Naive thymus-derived CD4-positive, alpha-beta T cell (primary cell): ENCODE measurements at regions not wholly inside any gene's neighbourhood (a gene's known extent, or its start where the extent isn't known, plus 50 kb on each side); places are given as distances from the start of the nearest gene placed in this dataset.

ENCODE experiments used
- ATAC-seq: fragments of 150-1000 bp; cut with Tn5 transposase; 2 replicates; pipeline ENCODE4 v1.10.0; 2021; ENCODE audit warnings: mild to moderate bottlenecking, moderate library complexity
- CTCF ChIA-PET: fragments of 350-600 bp; sonication (Branson Sonifier 250); formaldehyde crosslinking; loops from one replicate; lab custom pipeline; 2021; ENCODE audit warnings: antibody characterized with exemption; lab: Charles Lee
- POLR2A ChIA-PET: fragments of 350-600 bp; sonication (Branson Sonifier 250); formaldehyde crosslinking; loops from one replicate; lab custom pipeline; 2021; ENCODE audit warnings: antibody characterized with exemption, inconsistent platforms; lab: Charles Lee
- DNase-seq, 9 donors: peaks; one replicate each; pipeline versions ENCODE4 v3.0.0 to v3.0.0-alpha.2; 2020 to 2022; ENCODE audit warnings: mixed read lengths in 1 of 9
- H3K27ac ChIP-seq: one replicate; pipeline ENCODE4 v1.7.0; 2013; ENCODE audit warnings: mild to moderate bottlenecking, low read depth, low read length, moderate library complexity
- H3K27me3 ChIP-seq, 2 donors: one replicate each; pipeline ENCODE4 v1.7.0; 2013; ENCODE audit warnings: low read length in 2 of 2, mild to moderate bottlenecking in 2 of 2, moderate library complexity in 2 of 2; ENCODE audit not compliant: control insufficient read depth in 2 of 2, insufficient read depth in 2 of 2
- H3K36me3 ChIP-seq, 3 experiments: 1 replicate in 2 of 3; 2 replicates in 1 of 3; pipeline ENCODE4 v1.7.0; 2013; ENCODE audit warnings: low read length in 3 of 3, mild to moderate bottlenecking in 3 of 3, moderate library complexity in 1 of 3; ENCODE audit not compliant: insufficient read depth in 3 of 3, control insufficient read depth in 2 of 3
- H3K4me1 ChIP-seq, 2 donors: one replicate each; pipeline ENCODE4 v1.7.0; 2013; ENCODE audit warnings: low read length in 2 of 2, mild to moderate bottlenecking in 2 of 2, moderate library complexity in 1 of 2; ENCODE audit not compliant: control insufficient read depth in 2 of 2, insufficient read depth in 2 of 2
- H3K4me3 ChIP-seq: 2 replicates; pipeline ENCODE4 v1.7.0; 2013; ENCODE audit warnings: mild to moderate bottlenecking, low read length
- H3K9me3 ChIP-seq, 3 experiments: 1 replicate in 2 of 3; 2 replicates in 1 of 3; pipeline ENCODE4 v1.7.0; 2013; ENCODE audit warnings: low read length in 3 of 3; ENCODE audit not compliant: control insufficient read depth in 2 of 3
- H3K27ac Mint-ChIP-seq, 9 donors: one replicate each; pipeline ENCODE4 v1.8.0; 2020 to 2022; ENCODE audit warnings: mixed read lengths in 9 of 9, mild to moderate bottlenecking in 8 of 9, moderate library complexity in 5 of 9, inconsistent platforms in 2 of 9
- H3K27me3 Mint-ChIP-seq, 5 donors: one replicate each; pipeline ENCODE4 v1.8.0; 2021 to 2022; ENCODE audit warnings: mixed read lengths in 5 of 5, mild to moderate bottlenecking in 1 of 5
- H3K36me3 Mint-ChIP-seq, 5 donors: one replicate each; pipeline ENCODE4 v1.8.0; 2020 to 2022; ENCODE audit warnings: mixed read lengths in 5 of 5, mild to moderate bottlenecking in 3 of 5, inconsistent platforms in 1 of 5
- H3K4me1 Mint-ChIP-seq, 7 donors: one replicate each; pipeline ENCODE4 v1.8.0; 2020 to 2022; ENCODE audit warnings: mixed read lengths in 7 of 7, mild to moderate bottlenecking in 3 of 7, inconsistent platforms in 1 of 7
- H3K4me3 Mint-ChIP-seq, 10 donors: one replicate each; pipeline ENCODE4 v1.8.0; 2020 to 2022; ENCODE audit warnings: mild to moderate bottlenecking in 10 of 10, mixed read lengths in 10 of 10, moderate library complexity in 6 of 10, inconsistent platforms in 2 of 10
- H3K9me3 Mint-ChIP-seq, 11 donors: one replicate each; pipeline ENCODE4 v1.8.0; 2020 to 2022; ENCODE audit warnings: mixed read lengths in 11 of 11, mild to moderate bottlenecking in 4 of 11, inconsistent platforms in 1 of 11, moderate library complexity in 1 of 11
- intact Hi-C, 2 donors: fragments of 100-400 bp; cut with micrococcal nuclease; formaldehyde crosslinking; loops; one replicate each; pipeline ENCODE4 v1.15.1; 2023

DNA sequence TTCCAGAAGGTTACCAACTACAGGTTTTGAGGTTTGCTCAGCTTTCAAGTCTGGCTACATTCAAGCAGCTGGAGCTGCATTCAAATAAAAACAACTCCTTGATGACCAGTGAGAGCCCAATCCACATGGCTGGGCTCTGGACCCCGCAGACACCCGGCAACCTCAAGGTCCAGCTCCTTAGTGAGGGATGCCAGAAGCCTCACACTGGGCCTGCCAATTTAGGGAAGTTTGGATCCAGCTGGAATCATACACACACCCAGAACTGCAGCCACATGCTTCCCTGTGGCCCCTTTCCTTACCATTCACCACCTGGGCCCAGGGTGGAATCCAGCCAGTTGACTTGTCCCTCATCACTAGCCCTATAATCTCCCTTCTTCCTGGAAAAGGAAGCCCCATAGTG, 123.7 kb downstream of the UBE2U start:
- H3K4me3 Mint-ChIP-seq = no peak overlapping the region
- Histone ChIP-seq H3K27ac (no peak overlapping the region), H3K4me3 (no peak overlapping the region), H3K27me3 (no peaks in the 10 kb centered on the region), H3K9me3 (no peaks in the 10 kb centered on the region), H3K36me3 (no peaks in the 10 kb centered on the region), H3K4me1 (no peaks in the 10 kb centered on the region)
- DNase-seq (no peak), ATAC-seq (no peak)
- no peak overlapping the region for H3K27ac Mint-ChIP-seq
- H3K9me3 Mint-ChIP-seq = no peaks in the 10 kb centered on the region
- ChIA-PET POLR2A (no interaction called here), CTCF (no interaction called here)
- intact Hi-C loops = no loop called here
- H3K36me3 Mint-ChIP-seq = no peaks in the 10 kb centered on the region
- peaks cover 0 to 25% (median 14%) of the 10 kb centered on the region in 5 donors for H3K27me3 Mint-ChIP-seq
- peaks cover 0 to 2% (median 0%) of the 10 kb centered on the region in 7 donors for H3K4me1 Mint-ChIP-seq

DNA sequence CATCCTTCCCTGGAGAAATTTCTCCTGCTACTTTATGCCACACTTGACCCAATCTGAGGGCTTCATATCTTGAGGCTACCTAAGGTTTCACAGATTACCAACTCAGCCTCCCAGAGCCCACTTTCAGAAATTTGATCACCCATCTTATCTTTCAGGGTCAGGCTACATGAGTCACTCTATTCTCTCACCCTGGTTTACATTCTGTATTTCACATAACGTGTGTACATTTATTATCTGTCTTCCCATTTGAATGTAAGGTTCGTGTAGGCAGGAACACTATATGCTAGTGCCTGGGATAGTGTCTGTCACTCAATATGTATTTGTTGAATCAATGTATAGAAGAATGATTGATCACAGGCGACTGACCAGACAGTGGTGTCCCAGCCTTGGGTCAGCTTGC, 124.8 kb downstream of the UBE2U start:
- H3K4me1 ChIP-seq = no peaks in the 10 kb centered on the region
- H3K9me3 ChIP-seq = no peaks in the 10 kb centered on the region
- CTCF ChIA-PET = no interaction called here
- no peak overlapping the region for H3K27ac Mint-ChIP-seq
- ATAC-seq (no peak), DNase-seq (no peak)
- H3K9me3 Mint-ChIP-seq = no peaks in the 10 kb centered on the region
- no peaks in the 10 kb centered on the region for H3K36me3 Mint-ChIP-seq
- no peak overlapping the region for H3K4me3 Mint-ChIP-seq
- H3K4me1 Mint-ChIP-seq = peaks cover 0 to 2% (median 0%) of the 10 kb centered on the region in 7 donors
- no peaks in the 10 kb centered on the region for H3K36me3 ChIP-seq
- no peak overlapping the region for H3K4me3 ChIP-seq
- peaks cover 0 to 25% (median 9%) of the 10 kb centered on the region in 5 donors for H3K27me3 Mint-ChIP-seq
- intact Hi-C loops = no loop called here
- no peak overlapping the region for H3K27ac ChIP-seq
- POLR2A ChIA-PET = no interaction called here
- H3K27me3 ChIP-seq = no peaks in the 10 kb centered on the region

DNA sequence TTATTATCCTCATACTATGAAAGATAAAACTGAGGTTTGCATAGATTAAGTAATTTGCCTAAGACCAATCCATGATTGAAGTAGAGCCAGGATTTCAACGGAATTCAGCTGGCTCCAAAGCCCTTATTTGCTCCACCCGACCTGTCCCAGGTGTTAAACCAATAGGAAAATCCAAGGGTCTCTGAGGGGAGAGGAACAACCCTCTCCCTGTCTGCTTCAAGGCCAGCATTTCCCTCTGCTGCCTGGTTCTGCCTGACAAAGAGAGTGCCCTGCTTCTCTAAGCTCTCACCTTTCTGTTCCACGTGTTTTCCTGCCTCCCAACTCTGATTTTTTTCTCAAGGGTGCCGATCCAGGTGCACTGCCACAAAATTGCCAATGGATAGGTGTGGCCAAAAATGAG, 127.4 kb downstream of the UBE2U start:
- DNase-seq (no peak), ATAC-seq (no peak)
- Mint-ChIP-seq H3K27me3 (peaks cover 0 to 20% (median 9%) of the 10 kb centered on the region in 5 donors), H3K9me3 (no peaks in the 10 kb centered on the region), H3K36me3 (no peaks in the 10 kb centered on the region), H3K4me1 (no peaks in the 10 kb centered on the region), H3K27ac (peak overlapping the region in 1 of 9 donors; percentile 23), H3K4me3 (no peak overlapping the region)
- H3K27ac ChIP-seq = no peak overlapping the region
- H3K27me3 ChIP-seq = no peaks in the 10 kb centered on the region
- ChIA-PET CTCF (interaction anchor here (0.7 kb wide), 1 partner anchor 1156 kb away, joined by 3 read pairs; no protein-coding TSS in a partner anchor), POLR2A (no interaction called here)
- intact Hi-C loops = no loop called here
- H3K4me3 ChIP-seq = no peak overlapping the region
- H3K4me1 ChIP-seq = no peaks in the 10 kb centered on the region
- no peaks in the 10 kb centered on the region for H3K36me3 ChIP-seq
- no peaks in the 10 kb centered on the region for H3K9me3 ChIP-seq

DNA sequence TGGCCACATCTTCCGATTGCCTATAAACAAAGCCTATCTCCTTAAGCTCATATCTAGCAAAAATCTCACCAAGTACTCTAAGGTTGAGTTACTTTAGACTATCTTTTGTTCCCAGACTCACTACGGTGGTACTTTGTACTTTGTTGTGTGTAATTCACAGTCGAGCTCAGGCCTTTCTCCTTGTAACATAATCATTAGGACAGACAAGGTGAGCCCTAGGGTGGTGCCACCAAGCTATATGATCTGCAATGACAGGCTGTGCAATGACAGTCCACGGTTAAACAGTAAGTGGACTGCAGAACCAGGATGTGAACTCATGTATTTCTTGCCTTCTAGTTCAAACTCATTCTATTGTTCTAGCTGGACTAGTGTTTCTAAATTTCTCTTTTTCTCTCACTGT, 132.2 kb downstream of the UBE2U start:
- no peak for ATAC-seq
- no peaks in the 10 kb centered on the region for H3K27me3 ChIP-seq
- ChIA-PET POLR2A (no interaction called here), CTCF (no interaction called here)
- no peak overlapping the region for H3K27ac ChIP-seq
- no peaks in the 10 kb centered on the region for H3K36me3 ChIP-seq
- Mint-ChIP-seq H3K27me3 (peaks cover 0 to 6% (median 4%) of the 10 kb centered on the region in 5 donors), H3K4me1 (no peaks in the 10 kb centered on the region), H3K27ac (no peak overlapping the region), H3K9me3 (peaks cover 0 to 3% (median 0%) of the 10 kb centered on the region in 11 donors), H3K36me3 (no peaks in the 10 kb centered on the region), H3K4me3 (no peak overlapping the region)
- no peak overlapping the region for H3K4me3 ChIP-seq
- no peaks in the 10 kb centered on the region for H3K9me3 ChIP-seq
- DNase-seq = no peak
- no peaks in the 10 kb centered on the region for H3K4me1 ChIP-seq
- intact Hi-C loops = no loop called here

DNA sequence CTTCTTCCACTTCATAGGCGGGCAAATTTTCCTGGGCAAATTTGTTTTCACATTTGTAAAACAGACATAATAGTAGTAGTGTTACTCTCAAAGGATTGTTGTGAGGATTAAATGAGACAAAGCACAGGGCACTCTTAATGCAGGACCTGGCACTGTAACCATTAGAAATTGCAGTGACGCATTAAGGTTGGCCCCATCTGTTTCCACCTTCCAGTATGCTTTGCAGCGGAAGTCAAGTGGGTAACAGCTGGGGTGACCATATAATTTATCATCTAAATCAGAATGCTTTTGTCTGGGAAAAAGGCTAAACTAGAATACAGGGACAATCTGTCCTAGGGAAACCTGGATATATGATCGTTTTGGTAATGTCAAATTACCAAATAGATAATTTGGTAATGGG, 132.5 kb upstream of the CACHD1 start:
- no peaks in the 10 kb centered on the region for H3K36me3 ChIP-seq
- H3K4me3 Mint-ChIP-seq = no peak overlapping the region
- H3K4me1 Mint-ChIP-seq = no peaks in the 10 kb centered on the region
- intact Hi-C loops = no loop called here
- no peaks in the 10 kb centered on the region for H3K9me3 ChIP-seq
- POLR2A ChIA-PET = interaction anchor here (0.6 kb wide), 1 partner anchor 9 kb away, joined by 5 read pairs; no protein-coding TSS in a partner anchor
- no peak overlapping the region for H3K27ac Mint-ChIP-seq
- H3K4me1 ChIP-seq = no peaks in the 10 kb centered on the region
- H3K27ac ChIP-seq = no peak overlapping the region
- CTCF ChIA-PET = no interaction called here
- H3K36me3 Mint-ChIP-seq = no peaks in the 10 kb centered on the region
- peaks cover 0 to 4% (median 4%) of the 10 kb centered on the region in 5 donors for H3K27me3 Mint-ChIP-seq
- H3K9me3 Mint-ChIP-seq = peaks cover 0 to 3% (median 0%) of the 10 kb centered on the region in 11 donors
- no peak for DNase-seq
- H3K27me3 ChIP-seq = no peaks in the 10 kb centered on the region
- no peak for ATAC-seq
- no peak overlapping the region for H3K4me3 ChIP-seq

DNA sequence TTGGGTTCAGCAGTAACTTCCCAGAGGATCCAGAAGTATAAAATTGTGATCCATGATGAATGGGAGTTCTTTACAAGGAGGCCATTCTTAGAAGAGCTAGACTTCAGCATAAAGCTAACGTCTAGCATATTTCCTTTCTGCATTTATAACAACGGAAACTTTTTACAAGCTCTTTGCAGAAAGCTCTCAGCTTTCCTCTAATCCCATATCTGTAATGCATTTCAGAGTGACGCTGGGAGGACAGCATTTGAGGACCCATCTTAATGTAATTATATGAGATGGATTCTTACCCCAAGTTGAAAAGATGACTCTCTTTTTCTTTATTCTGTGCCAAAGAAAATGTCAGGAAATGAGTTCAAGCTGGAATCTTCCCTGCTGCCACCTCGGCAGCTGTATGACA, 132.0 kb upstream of the CACHD1 start:
- no peak overlapping the region for H3K27ac Mint-ChIP-seq
- ATAC-seq (no peak), DNase-seq (no peak)
- no peak overlapping the region for H3K4me3 Mint-ChIP-seq
- POLR2A ChIA-PET = interaction anchor here (0.6 kb wide), 1 partner anchor 8 kb away, joined by 5 read pairs; no protein-coding TSS in a partner anchor
- intact Hi-C loops = no loop called here
- H3K9me3 Mint-ChIP-seq = peaks cover 0 to 3% (median 0%) of the 10 kb centered on the region in 11 donors
- Histone ChIP-seq H3K27ac (no peak overlapping the region), H3K27me3 (no peaks in the 10 kb centered on the region), H3K9me3 (no peaks in the 10 kb centered on the region), H3K4me1 (no peaks in the 10 kb centered on the region), H3K36me3 (no peaks in the 10 kb centered on the region), H3K4me3 (no peak overlapping the region)
- H3K36me3 Mint-ChIP-seq = no peaks in the 10 kb centered on the region
- H3K27me3 Mint-ChIP-seq = peaks cover 0 to 5% (median 4%) of the 10 kb centered on the region in 5 donors
- CTCF ChIA-PET = no interaction called here
- no peaks in the 10 kb centered on the region for H3K4me1 Mint-ChIP-seq

DNA sequence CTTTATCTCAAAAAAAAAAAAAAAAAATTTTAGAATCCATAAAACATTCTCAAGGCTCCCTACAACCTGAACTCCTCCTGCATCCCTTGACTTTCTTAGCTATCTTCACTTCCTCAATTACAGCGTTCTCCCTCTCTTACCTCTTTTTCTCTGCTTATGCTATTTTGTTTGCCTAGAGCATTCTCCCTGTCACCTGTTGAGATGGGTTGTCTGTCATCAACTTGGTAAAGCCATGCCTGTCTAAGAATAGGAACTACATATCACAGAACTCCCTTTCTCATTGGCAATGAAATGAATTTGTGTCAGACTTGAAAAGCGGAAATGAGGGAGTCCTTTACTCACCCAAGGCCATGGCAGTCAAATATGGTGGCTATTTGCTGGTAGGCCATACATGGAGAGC, 129.6 kb upstream of the CACHD1 start:
- Mint-ChIP-seq H3K27ac (no peak overlapping the region), H3K4me1 (no peaks in the 10 kb centered on the region), H3K27me3 (peaks cover 0 to 8% (median 4%) of the 10 kb centered on the region in 5 donors), H3K9me3 (peaks cover 0 to 3% (median 0%) of the 10 kb centered on the region in 11 donors), H3K4me3 (no peak overlapping the region), H3K36me3 (no peaks in the 10 kb centered on the region)
- ChIA-PET POLR2A (no interaction called here), CTCF (interaction anchor here (0.6 kb wide), 1 partner anchor 621 kb away, joined by 6 read pairs; no protein-coding TSS in a partner anchor)
- DNase-seq (no peak), ATAC-seq (no peak)
- H3K36me3 ChIP-seq = no peaks in the 10 kb centered on the region
- no peaks in the 10 kb centered on the region for H3K9me3 ChIP-seq
- H3K4me3 ChIP-seq = no peak overlapping the region
- intact Hi-C loops = no loop called here
- no peaks in the 10 kb centered on the region for H3K4me1 ChIP-seq
- H3K27ac ChIP-seq = no peak overlapping the region
- no peaks in the 10 kb centered on the region for H3K27me3 ChIP-seq
